Neural progenitor cell (in vitro differentiated cells): ENCODE measurements at regions not wholly inside any gene's neighbourhood (a gene's known extent, or its start where the extent isn't known, plus 50 kb on each side); places are given as distances from the start of the nearest gene placed in this dataset.

Experiments
- DNase-seq: peaks from one replicate; pipeline ENCODE4 v3.0.0-alpha.2; 2016; ENCODE audit warnings: low spot score
- H2AFZ ChIP-seq: fragments of 200-600 bp; sonication (generic); replicated peaks from 2 replicates; pipeline ENCODE4 v1.6.1; 2016; ENCODE audit warnings: antibody characterized with exemption
- H3F3A ChIP-seq: fragments of 200-600 bp; sonication (generic); 2 replicates; pipeline ENCODE4 v1.6.1; 2016; ENCODE audit warnings: antibody characterized with exemption, low read depth
- H3K27ac ChIP-seq: fragments of 200-600 bp; sonication (generic); 2 replicates; pipeline ENCODE4 v1.5.1; 2016; ENCODE audit warnings: mild to moderate bottlenecking
- H3K27me3 ChIP-seq: fragments of 200-600 bp; sonication (generic); 2 replicates; pipeline ENCODE4 v1.6.1; 2016; ENCODE audit warnings: mild to moderate bottlenecking, moderate library complexity
- H3K36me3 ChIP-seq: fragments of 200-600 bp; sonication (generic); 2 replicates; pipeline ENCODE4 v1.5.1; 2016
- H3K4me1 ChIP-seq: fragments of 200-600 bp; sonication (generic); 2 replicates; pipeline ENCODE4 v1.6.1; 2016; ENCODE audit warnings: mixed run types
- H3K4me2 ChIP-seq: fragments of 200-600 bp; sonication (generic); 2 replicates; pipeline ENCODE4 v1.6.1; 2016
- H3K4me3 ChIP-seq: fragments of 200-600 bp; sonication (generic); 2 replicates; pipeline ENCODE4 v1.5.1; 2016
- H3K79me2 ChIP-seq: fragments of 200-600 bp; sonication (generic); 2 replicates; pipeline ENCODE4 v1.6.1; 2016; ENCODE audit warnings: low read depth
- H3K9ac ChIP-seq: fragments of 200-600 bp; sonication (generic); 2 replicates; pipeline ENCODE4 v1.6.1; 2016
- H3K9me3 ChIP-seq: fragments of 200-600 bp; sonication (generic); 2 replicates; pipeline ENCODE4 v1.5.1; 2016; ENCODE audit warnings: low read depth
- H4K20me1 ChIP-seq: fragments of 200-600 bp; sonication (generic); 2 replicates; pipeline ENCODE4 v1.6.1; 2016; ENCODE audit warnings: low read depth
- H3K27ac Mint-ChIP-seq: 3 replicates; pipeline ENCODE4 v1.8.0; 2021; ENCODE audit warnings: mixed read lengths
- H3K27me3 Mint-ChIP-seq: 2 replicates; pipeline ENCODE4 v1.8.0; 2022; ENCODE audit warnings: low read depth, mild to moderate bottlenecking, inconsistent platforms, moderate library complexity, mixed read lengths; ENCODE audit not compliant: insufficient read depth
- H3K36me3 Mint-ChIP-seq: 3 replicates; pipeline ENCODE4 v1.8.0; 2021; ENCODE audit warnings: mixed read lengths
- H3K4me1 Mint-ChIP-seq: 3 replicates; pipeline ENCODE4 v1.8.0; 2021; ENCODE audit warnings: mixed read lengths
- H3K4me3 Mint-ChIP-seq: 3 replicates; pipeline ENCODE4 v1.8.0; 2021; ENCODE audit warnings: mild to moderate bottlenecking, moderate library complexity, mixed read lengths
- H3K9me3 Mint-ChIP-seq: 3 replicates; pipeline ENCODE4 v1.8.0; 2020; ENCODE audit warnings: mixed read lengths
- EZH2 ChIP-seq: fragments of 200-600 bp; sonication (generic); IDR thresholded peaks from 2 replicates; pipeline ENCODE4 v1.6.1; 2017; ENCODE audit warnings: antibody characterized with exemption, mild to moderate bottlenecking, moderate library complexity
- EZH2phosphoT487 ChIP-seq: fragments of 200-600 bp; sonication (generic); IDR thresholded peaks from 2 replicates; pipeline ENCODE4 v1.6.1; 2017; ENCODE audit warnings: antibody characterized with exemption
- TF ChIP-seq, protein P1 (sequence below): fragments of 200-600 bp; sonication (generic); IDR thresholded peaks from 2 replicates; pipeline ENCODE4 v1.5.1; 2017; ENCODE audit warnings: antibody characterized with exemption, mild to moderate bottlenecking

- Histone ChIP-seq H3K4me1 (no peaks in the 10 kb centered on the region), H2AFZ (no peak overlapping the region), H4K20me1 (no peaks in the 10 kb centered on the region), H3K27ac (no peak overlapping the region), H3K27me3 (no peaks in the 10 kb centered on the region), H3K9ac (no peak overlapping the region), H3K4me2 (no peak overlapping the region), H3K9me3 (peaks cover 6% of the 10 kb centered on the region), H3K4me3 (no peak overlapping the region), H3K79me2 (no peaks in the 10 kb centered on the region), H3F3A (no peaks in the 10 kb centered on the region), H3K36me3 (no peaks in the 10 kb centered on the region)
- Mint-ChIP-seq H3K9me3 (peaks cover 5% of the 10 kb centered on the region), H3K4me3 (no peak overlapping the region), H3K36me3 (no peaks in the 10 kb centered on the region), H3K27ac (no peak overlapping the region), H3K4me1 (peaks cover 4% of the 10 kb centered on the region), H3K27me3 (peaks cover 2% of the 10 kb centered on the region)
- no peak for DNase-seq
- no peak for TF ChIP-seq EZH2
- no peak for TF ChIP-seq EZH2phosphoT487
Observed at GRCh38 chr15:61582092-61582491, 353.0 kb upstream of the RORA start.

DNA sequence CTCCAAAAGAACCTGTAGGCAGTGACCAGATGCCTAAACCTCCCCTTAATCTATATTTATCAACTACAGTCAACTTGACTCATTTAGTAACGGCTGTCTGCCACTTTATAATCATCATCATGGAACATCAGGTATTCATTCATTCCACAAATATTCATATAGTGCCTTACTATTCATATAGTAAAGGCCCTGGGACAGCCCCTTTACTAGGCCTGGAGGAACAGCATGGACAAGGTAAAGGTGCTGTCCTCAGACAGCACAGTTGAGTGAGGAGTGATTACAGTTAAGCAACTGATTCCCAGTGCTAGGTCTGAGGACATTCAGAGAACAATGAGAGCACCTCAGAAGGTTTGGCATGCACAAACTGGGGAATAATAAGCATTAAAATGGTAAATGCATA is 346.5 kb upstream of the RORA start:
- Mint-ChIP-seq H3K27me3 (no peaks in the 10 kb centered on the region), H3K4me1 (no peaks in the 10 kb centered on the region), H3K4me3 (no peak overlapping the region), H3K9me3 (no peaks in the 10 kb centered on the region), H3K36me3 (no peaks in the 10 kb centered on the region), H3K27ac (no peak overlapping the region)
- H3K27me3 ChIP-seq: no peaks in the 10 kb centered on the region
- no peak for DNase-seq
- H3K9me3 ChIP-seq: peaks cover 3% of the 10 kb centered on the region
- H3K36me3 ChIP-seq: no peaks in the 10 kb centered on the region
- no peaks in the 10 kb centered on the region for H3K79me2 ChIP-seq
- H3K4me1 ChIP-seq: no peaks in the 10 kb centered on the region
- no peak overlapping the region for H3K4me2 ChIP-seq
- H3K4me3 ChIP-seq: no peak overlapping the region
- no peak overlapping the region for H3K27ac ChIP-seq
- no peaks in the 10 kb centered on the region for H4K20me1 ChIP-seq
- H3K9ac ChIP-seq: no peak overlapping the region
- no peak overlapping the region for H2AFZ ChIP-seq
- TF ChIP-seq EZH2 (no peak), EZH2phosphoT487 (no peak)
- TF ChIP-seq, protein P1, sequence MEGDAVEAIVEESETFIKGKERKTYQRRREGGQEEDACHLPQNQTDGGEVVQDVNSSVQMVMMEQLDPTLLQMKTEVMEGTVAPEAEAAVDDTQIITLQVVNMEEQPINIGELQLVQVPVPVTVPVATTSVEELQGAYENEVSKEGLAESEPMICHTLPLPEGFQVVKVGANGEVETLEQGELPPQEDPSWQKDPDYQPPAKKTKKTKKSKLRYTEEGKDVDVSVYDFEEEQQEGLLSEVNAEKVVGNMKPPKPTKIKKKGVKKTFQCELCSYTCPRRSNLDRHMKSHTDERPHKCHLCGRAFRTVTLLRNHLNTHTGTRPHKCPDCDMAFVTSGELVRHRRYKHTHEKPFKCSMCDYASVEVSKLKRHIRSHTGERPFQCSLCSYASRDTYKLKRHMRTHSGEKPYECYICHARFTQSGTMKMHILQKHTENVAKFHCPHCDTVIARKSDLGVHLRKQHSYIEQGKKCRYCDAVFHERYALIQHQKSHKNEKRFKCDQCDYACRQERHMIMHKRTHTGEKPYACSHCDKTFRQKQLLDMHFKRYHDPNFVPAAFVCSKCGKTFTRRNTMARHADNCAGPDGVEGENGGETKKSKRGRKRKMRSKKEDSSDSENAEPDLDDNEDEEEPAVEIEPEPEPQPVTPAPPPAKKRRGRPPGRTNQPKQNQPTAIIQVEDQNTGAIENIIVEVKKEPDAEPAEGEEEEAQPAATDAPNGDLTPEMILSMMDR: no peak
- no peaks in the 10 kb centered on the region for H3F3A ChIP-seq

GRCh38 chr15:61571026-61571425 is 341.9 kb upstream of the RORA start:
- no peaks in the 10 kb centered on the region for H3F3A ChIP-seq
- no peaks in the 10 kb centered on the region for H3K36me3 ChIP-seq
- Mint-ChIP-seq H3K27me3 (peaks cover 3% of the 10 kb centered on the region), H3K27ac (no peak overlapping the region), H3K36me3 (no peaks in the 10 kb centered on the region), H3K4me3 (no peak overlapping the region), H3K4me1 (no peaks in the 10 kb centered on the region), H3K9me3 (no peaks in the 10 kb centered on the region)
- no peak overlapping the region for H3K4me2 ChIP-seq
- H3K4me1 ChIP-seq: no peaks in the 10 kb centered on the region
- no peaks in the 10 kb centered on the region for H3K9me3 ChIP-seq
- no peak overlapping the region for H2AFZ ChIP-seq
- no peaks in the 10 kb centered on the region for H3K27me3 ChIP-seq
- no peak overlapping the region for H3K4me3 ChIP-seq
- H3K9ac ChIP-seq: no peak overlapping the region
- no peak for DNase-seq
- H3K79me2 ChIP-seq: no peaks in the 10 kb centered on the region
- no peaks in the 10 kb centered on the region for H4K20me1 ChIP-seq
- no peak overlapping the region for H3K27ac ChIP-seq
- TF ChIP-seq EZH2phosphoT487 (no peak), EZH2 (no peak)
- TF ChIP-seq, protein P1: no peak

- no peak overlapping the region for H3K27ac Mint-ChIP-seq
- Histone ChIP-seq H3K4me1 (no peaks in the 10 kb centered on the region), H3K9ac (no peak overlapping the region), H2AFZ (no peak overlapping the region), H4K20me1 (no peaks in the 10 kb centered on the region), H3K27me3 (no peaks in the 10 kb centered on the region), H3K36me3 (no peaks in the 10 kb centered on the region), H3F3A (no peaks in the 10 kb centered on the region), H3K4me3 (no peak overlapping the region), H3K79me2 (no peaks in the 10 kb centered on the region), H3K9me3 (no peaks in the 10 kb centered on the region), H3K4me2 (no peak overlapping the region), H3K27ac (no peak overlapping the region)
- no peak for DNase-seq
- no peaks in the 10 kb centered on the region for H3K36me3 Mint-ChIP-seq
- TF ChIP-seq, protein P1: no peak
- TF ChIP-seq EZH2phosphoT487: no peak
- TF ChIP-seq EZH2: no peak
- no peaks in the 10 kb centered on the region for H3K4me1 Mint-ChIP-seq
- H3K4me3 Mint-ChIP-seq: no peak overlapping the region
- H3K27me3 Mint-ChIP-seq: peaks cover 3% of the 10 kb centered on the region
- no peaks in the 10 kb centered on the region for H3K9me3 Mint-ChIP-seq
Observed at GRCh38 chr15:61564785-61565184, 335.7 kb upstream of the RORA start.
